ENCODE measurements at regions not wholly inside any gene's neighbourhood (a gene's known extent, or its start where the extent isn't known, plus 50 kb on each side); places are given as distances from the start of the nearest gene placed in this dataset.

- DNase-seq, result no peak
Measured at GRCh38 chr14:82190742-82191141, 657.1 kb upstream of the SEL1L start.

GRCh38 chr14:82192387-82192786 lies 658.7 kb upstream of the SEL1L start:
- DNase-seq, result no peak

GRCh38 chr14:82223276-82223675 lies 689.6 kb upstream of the SEL1L start:
- DNase-seq, result no peak

- DNase-seq, result no peak
Measured at GRCh38 chr14:82224610-82225009, 691.0 kb upstream of the SEL1L start.

GRCh38 chr14:82230748-82231147 lies 697.1 kb upstream of the SEL1L start:
- no peak for DNase-seq

- no peak for DNase-seq
Measured at GRCh38 chr14:82238649-82239048, 705.0 kb upstream of the SEL1L start.

- no peak for DNase-seq
Measured at GRCh38 chr14:82239223-82239622, 705.6 kb upstream of the SEL1L start.

GRCh38 chr14:82244791-82245190 lies 711.1 kb upstream of the SEL1L start:
- no peak for DNase-seq

- DNase-seq, result no peak
Measured at GRCh38 chr14:82251494-82251893, 717.8 kb upstream of the SEL1L start.

- DNase-seq, result no peak
Measured at GRCh38 chr14:82270286-82270685, 736.6 kb upstream of the SEL1L start.

- DNase-seq, result no peak
Measured at GRCh38 chr14:82298811-82299210, 765.2 kb upstream of the SEL1L start.

- no peak for DNase-seq
Measured at GRCh38 chr14:82309199-82309598, 775.5 kb upstream of the SEL1L start.

GRCh38 chr14:82313889-82314288 lies 780.2 kb upstream of the SEL1L start:
- DNase-seq, result no peak

- no peak for DNase-seq
Measured at GRCh38 chr14:82328442-82328841, 794.8 kb upstream of the SEL1L start.

GRCh38 chr14:82341261-82341810 lies 807.7 kb upstream of the SEL1L start:
- DNase-seq, result no peak

- DNase-seq, result no peak
Measured at GRCh38 chr14:82342596-82342995, 808.9 kb upstream of the SEL1L start.

GRCh38 chr14:82345184-82345583 lies 811.5 kb upstream of the SEL1L start:
- no peak for DNase-seq

- no peak for DNase-seq
Measured at GRCh38 chr14:82354126-82354525, 820.5 kb upstream of the SEL1L start.

- DNase-seq, result no peak
Measured at GRCh38 chr14:82359201-82359600, 825.5 kb upstream of the SEL1L start.

GRCh38 chr14:82362452-82362851 lies 828.8 kb upstream of the SEL1L start:
- no peak for DNase-seq

- DNase-seq, result no peak
Measured at GRCh38 chr14:82365471-82365870, 831.8 kb upstream of the SEL1L start.

- no peak for DNase-seq
Measured at GRCh38 chr14:82366803-82367202, 833.1 kb upstream of the SEL1L start.

- DNase-seq, result no peak
Measured at GRCh38 chr14:82379291-82379690, 845.6 kb upstream of the SEL1L start.

- DNase-seq, result no peak
Measured at GRCh38 chr14:82385048-82385447, 851.4 kb upstream of the SEL1L start.

- DNase-seq, result no peak
Measured at GRCh38 chr14:82387699-82388098, 854.0 kb upstream of the SEL1L start.

- no peak for DNase-seq
Measured at GRCh38 chr14:82388488-82388887, 854.8 kb upstream of the SEL1L start.

All from activated CD8-positive, alpha-beta memory T cell treated with anti-CD3 and anti-CD28 coated beads for 24 hours (primary cell).